ENCODE measurements at regions not wholly inside any gene's neighbourhood (a gene's known extent, or its start where the extent isn't known, plus 50 kb on each side); places are given as distances from the start of the nearest gene placed in this dataset.

GRCh38 chr2:47295981-47296635 lies 73.0 kb upstream of the EPCAM start:
- TF ChIP-seq TSHZ2 (CRISPR knock-in tag; IDR thresholded peaks at IDR 0.05) (no peak), ZNF565 (CRISPR knock-in tag; conservative IDR thresholded peaks at IDR 0.05; ENCODE audit: low read depth) (no peak), ZNF70 (CRISPR knock-in tag; IDR thresholded peaks at IDR 0.05) (no peak)
